Breast epithelium (tissue), 4 donors: ENCODE measurements at regions not wholly inside any gene's neighbourhood (a gene's known extent, or its start where the extent isn't known, plus 50 kb on each side); places are given as distances from the start of the nearest gene placed in this dataset.

Source experiments
- DNase-seq, 2 donors: peaks; one replicate each; pipeline ENCODE4 v3.0.0-alpha.2; 2019; ENCODE audit warnings: low spot score in 2 of 2
- H3K27ac ChIP-seq, 2 donors: fragments of 200-600 bp; sonication (generic) in 1 of 2; one replicate each; pipeline ENCODE4 v1.5.1; 2016 to 2019; ENCODE audit warnings: mild to moderate bottlenecking in 1 of 2
- H3K27me3 ChIP-seq, 2 donors: fragments of 200-600 bp; sonication (generic) in 1 of 2; one replicate each; pipeline versions ENCODE4 v1.5.1 to v1.6.0; 2017 to 2019; ENCODE audit warnings: control low read depth in 1 of 2, mild to moderate bottlenecking in 1 of 2
- H3K36me3 ChIP-seq: fragments of 200-600 bp; one replicate; pipeline ENCODE4 v1.5.1; 2019
- H3K4me1 ChIP-seq, 2 donors: fragments of 200-600 bp; sonication (generic); one replicate each; pipeline ENCODE4 v1.5.1; 2016 to 2019; ENCODE audit warnings: control low read depth in 1 of 2
- H3K4me3 ChIP-seq, 3 donors: fragments of 200-600 bp; sonication (generic); 1 replicate in 2 of 3; 2 replicates in 1 of 3; pipeline ENCODE4 v1.5.1; 2016 to 2019; ENCODE audit warnings: mild to moderate bottlenecking in 3 of 3, moderate library complexity in 2 of 3
- H3K9me3 ChIP-seq, 2 donors: fragments of 200-600 bp; sonication (generic) in 1 of 2; one replicate each; pipeline ENCODE4 v1.5.1; 2016 to 2019; ENCODE audit warnings: control low read depth in 1 of 2
- POLR2A ChIP-seq: fragments of 450-650 bp; IDR thresholded peaks from one replicate; pipeline ENCODE4 v1.6.1; 2016; ENCODE audit warnings: antibody characterized with exemption, mild to moderate bottlenecking, moderate library complexity
- POLR2AphosphoS5 ChIP-seq, 3 donors: sonication (generic); formaldehyde crosslinking; IDR thresholded peaks; one replicate each; pipeline ENCODE4 v1.6.1; 2017; ENCODE audit warnings: antibody characterized with exemption in 3 of 3
- intact Hi-C: fragments of 100-400 bp; cut with DNase I; formaldehyde crosslinking; loops from one replicate; pipeline ENCODE4 v1.15.1; 2023; ENCODE audit warnings: low total_unique reads
- TF ChIP-seq, protein P1 (sequence below), 3 donors: fragments of 450-650 bp; IDR thresholded peaks; one replicate each; pipeline ENCODE4 v1.5.1; 2016 to 2017; ENCODE audit warnings: antibody characterized with exemption in 3 of 3, mild to moderate bottlenecking in 3 of 3, moderate library complexity in 3 of 3

GRCh38 chr18:25935356-25935755 is 155.1 kb downstream of the SS18 start:
- Histone ChIP-seq H3K4me3 (no peak overlapping the region), H3K4me1 (no peaks in the 10 kb centered on the region), H3K27ac (no peak overlapping the region), H3K27me3 (no peaks in the 10 kb centered on the region), H3K9me3 (no peaks in the 10 kb centered on the region), H3K36me3 (no peaks in the 10 kb centered on the region)
- DNase-seq: no peak
- intact Hi-C loops: no loop called here
- TF ChIP-seq, protein P1, sequence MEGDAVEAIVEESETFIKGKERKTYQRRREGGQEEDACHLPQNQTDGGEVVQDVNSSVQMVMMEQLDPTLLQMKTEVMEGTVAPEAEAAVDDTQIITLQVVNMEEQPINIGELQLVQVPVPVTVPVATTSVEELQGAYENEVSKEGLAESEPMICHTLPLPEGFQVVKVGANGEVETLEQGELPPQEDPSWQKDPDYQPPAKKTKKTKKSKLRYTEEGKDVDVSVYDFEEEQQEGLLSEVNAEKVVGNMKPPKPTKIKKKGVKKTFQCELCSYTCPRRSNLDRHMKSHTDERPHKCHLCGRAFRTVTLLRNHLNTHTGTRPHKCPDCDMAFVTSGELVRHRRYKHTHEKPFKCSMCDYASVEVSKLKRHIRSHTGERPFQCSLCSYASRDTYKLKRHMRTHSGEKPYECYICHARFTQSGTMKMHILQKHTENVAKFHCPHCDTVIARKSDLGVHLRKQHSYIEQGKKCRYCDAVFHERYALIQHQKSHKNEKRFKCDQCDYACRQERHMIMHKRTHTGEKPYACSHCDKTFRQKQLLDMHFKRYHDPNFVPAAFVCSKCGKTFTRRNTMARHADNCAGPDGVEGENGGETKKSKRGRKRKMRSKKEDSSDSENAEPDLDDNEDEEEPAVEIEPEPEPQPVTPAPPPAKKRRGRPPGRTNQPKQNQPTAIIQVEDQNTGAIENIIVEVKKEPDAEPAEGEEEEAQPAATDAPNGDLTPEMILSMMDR (IDR thresholded peaks at IDR 0.05): no peak
- TF ChIP-seq POLR2A: no peak
- no peak for TF ChIP-seq POLR2AphosphoS5 (IDR thresholded peaks at IDR 0.05)

DNA sequence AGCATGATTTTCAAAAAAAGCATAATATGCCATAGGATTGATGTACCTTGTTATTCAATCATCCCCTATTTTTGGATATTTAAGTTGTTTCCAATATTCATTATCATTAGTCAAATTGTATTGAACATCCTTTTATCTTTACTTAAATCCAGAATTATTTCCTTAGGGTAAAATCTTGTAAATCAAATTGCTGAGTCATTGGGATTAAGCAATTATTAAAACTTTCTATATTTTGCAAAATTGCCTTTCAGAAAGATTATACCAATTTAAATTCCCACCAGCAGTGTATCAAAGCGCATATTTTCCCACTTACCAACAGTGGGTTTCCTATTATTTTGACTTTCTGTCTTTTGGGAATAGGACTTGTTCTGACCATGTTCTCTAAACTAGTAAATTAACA is 159.3 kb downstream of the SS18 start:
- DNase-seq: no peak
- H3K36me3 ChIP-seq: no peaks in the 10 kb centered on the region
- no peaks in the 10 kb centered on the region for H3K4me1 ChIP-seq
- no peak overlapping the region for H3K27ac ChIP-seq
- intact Hi-C loops: no loop called here
- H3K4me3 ChIP-seq: no peak overlapping the region
- TF ChIP-seq POLR2A (no peak), POLR2AphosphoS5 (IDR thresholded peaks at IDR 0.05) (no peak)
- TF ChIP-seq, protein P1 (IDR thresholded peaks at IDR 0.05): no peak
- no peaks in the 10 kb centered on the region for H3K27me3 ChIP-seq
- H3K9me3 ChIP-seq: no peaks in the 10 kb centered on the region

- Histone ChIP-seq H3K4me3 (no peak overlapping the region), H3K4me1 (no peaks in the 10 kb centered on the region), H3K27me3 (no peaks in the 10 kb centered on the region), H3K36me3 (no peaks in the 10 kb centered on the region), H3K9me3 (no peaks in the 10 kb centered on the region), H3K27ac (no peak overlapping the region)
- DNase-seq: no peak
- intact Hi-C loops: no loop called here
- TF ChIP-seq POLR2AphosphoS5 (IDR thresholded peaks at IDR 0.05) (no peak), POLR2A (no peak)
- TF ChIP-seq, protein P1 (IDR thresholded peaks at IDR 0.05): no peak
Measured at GRCh38 chr18:25929787-25930186, 160.6 kb downstream of the SS18 start.

DNA sequence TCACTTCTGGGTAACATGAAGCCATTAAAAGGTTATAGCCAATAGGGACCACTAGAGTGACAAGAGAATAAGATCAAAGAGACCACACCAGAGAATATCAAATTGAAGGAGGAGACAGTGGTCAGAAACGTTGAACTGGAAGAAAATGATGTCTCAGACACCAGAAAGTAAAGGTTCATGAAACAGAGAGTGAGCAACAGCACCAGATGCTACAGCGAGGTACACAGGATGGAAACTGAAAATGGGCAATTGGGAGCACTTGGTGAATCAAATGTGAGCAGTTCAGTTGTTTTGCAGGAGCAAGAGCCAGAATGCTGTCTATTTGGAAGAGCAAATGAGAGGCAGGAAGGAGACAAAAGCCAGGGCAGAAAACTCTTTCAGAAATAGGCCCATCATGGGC is 162.6 kb downstream of the SS18 start:
- intact Hi-C loops: no loop called here
- no peak for DNase-seq
- Histone ChIP-seq H3K4me3 (no peak overlapping the region), H3K27ac (no peak overlapping the region), H3K27me3 (no peaks in the 10 kb centered on the region), H3K4me1 (no peaks in the 10 kb centered on the region), H3K9me3 (no peaks in the 10 kb centered on the region), H3K36me3 (no peaks in the 10 kb centered on the region)
- TF ChIP-seq POLR2AphosphoS5 (IDR thresholded peaks at IDR 0.05) (no peak), POLR2A (no peak)
- TF ChIP-seq, protein P1 (IDR thresholded peaks at IDR 0.05): no peak

DNA sequence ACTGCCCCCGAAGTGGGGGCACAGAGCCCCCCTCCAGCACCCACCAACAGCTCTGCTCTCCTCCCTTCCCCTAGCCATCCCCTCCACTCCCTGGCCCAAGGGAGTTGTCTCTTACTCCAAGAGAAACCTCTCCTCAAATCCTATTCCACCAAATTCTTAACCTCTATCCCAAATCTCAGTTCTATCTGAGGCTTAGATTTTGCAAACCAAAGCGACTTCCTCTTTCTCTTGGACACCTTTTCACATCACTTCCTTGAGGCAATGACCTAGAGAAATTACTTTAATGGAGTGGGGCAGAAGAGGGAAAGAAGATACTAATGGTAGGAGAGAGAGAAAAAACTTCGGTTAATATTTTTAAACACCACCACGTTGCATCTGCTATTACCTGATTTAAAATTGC is 167.2 kb downstream of the SS18 start:
- Histone ChIP-seq H3K27ac (no peak overlapping the region), H3K4me3 (no peak overlapping the region), H3K9me3 (no peaks in the 10 kb centered on the region), H3K4me1 (no peaks in the 10 kb centered on the region), H3K27me3 (no peaks in the 10 kb centered on the region), H3K36me3 (no peaks in the 10 kb centered on the region)
- TF ChIP-seq POLR2A (no peak), POLR2AphosphoS5 (IDR thresholded peaks at IDR 0.05) (no peak)
- TF ChIP-seq, protein P1 (IDR thresholded peaks at IDR 0.05): no peak
- DNase-seq: no peak
- intact Hi-C loops: no loop called here
